ENCODE measurements at regions not wholly inside any gene's neighbourhood (a gene's known extent, or its start where the extent isn't known, plus 50 kb on each side); places are given as distances from the start of the nearest gene placed in this dataset.
"Not testable (repeated sequence)": the region's sequence is repeated elsewhere in the genome, so short reads cannot be mapped to it uniquely, and the experiment has no call there.

- no peak for DNase-seq (ENCODE audit: low read depth)
Observed at GRCh38 chr4:170591076-170591475, 501.3 kb upstream of the AADAT start.

GRCh38 chr4:170589597-170590191 lies 499.9 kb upstream of the AADAT start:
- no peak for DNase-seq (ENCODE audit: low read depth)

GRCh38 chr4:170581969-170582368 lies 492.2 kb upstream of the AADAT start:
- no peak for DNase-seq (ENCODE audit: low read depth)

- no peak for DNase-seq (ENCODE audit: low read depth)
Observed at GRCh38 chr4:170581322-170581721, 491.6 kb upstream of the AADAT start.

- DNase-seq (ENCODE audit: low read depth) = no peak
Observed at GRCh38 chr4:170580651-170581050, 490.9 kb upstream of the AADAT start.

GRCh38 chr4:170538821-170539473 lies 449.2 kb upstream of the AADAT start:
- DNase-seq (ENCODE audit: low read depth) = no peak

GRCh38 chr4:170529748-170530722 lies 440.3 kb upstream of the AADAT start:
- no peak for DNase-seq (ENCODE audit: low read depth)

GRCh38 chr4:170526471-170526870 lies 436.7 kb upstream of the AADAT start:
- DNase-seq (ENCODE audit: low read depth) = no peak

GRCh38 chr4:170522427-170522970 lies 432.7 kb upstream of the AADAT start:
- no peak for DNase-seq (ENCODE audit: low read depth)

- no peak for DNase-seq (ENCODE audit: low read depth)
Observed at GRCh38 chr4:170497689-170498088, 407.9 kb upstream of the AADAT start.

- no peak for DNase-seq (ENCODE audit: low read depth)
Observed at GRCh38 chr4:170497112-170497511, 407.4 kb upstream of the AADAT start.

- DNase-seq (ENCODE audit: low read depth) = no peak
Observed at GRCh38 chr4:170491981-170492380, 402.2 kb upstream of the AADAT start.

- no peak for DNase-seq (ENCODE audit: low read depth)
Observed at GRCh38 chr4:170476351-170476750, 386.6 kb upstream of the AADAT start.

GRCh38 chr4:170465429-170465828 lies 375.7 kb upstream of the AADAT start:
- DNase-seq (ENCODE audit: low read depth) = no peak

GRCh38 chr4:170464614-170465197 lies 374.9 kb upstream of the AADAT start:
- DNase-seq (ENCODE audit: low read depth) = no peak

GRCh38 chr4:170446782-170447181 lies 357.0 kb upstream of the AADAT start:
- no peak for DNase-seq (ENCODE audit: low read depth)

GRCh38 chr4:170441146-170441545 lies 351.4 kb upstream of the AADAT start:
- DNase-seq (ENCODE audit: low read depth) = not testable (repeated sequence)

- DNase-seq (ENCODE audit: low read depth) = no peak
Observed at GRCh38 chr4:170428929-170429328, 339.2 kb upstream of the AADAT start.

- no peak for DNase-seq (ENCODE audit: low read depth)
Observed at GRCh38 chr4:170425521-170426143, 335.9 kb upstream of the AADAT start.

GRCh38 chr4:170425040-170425439 lies 335.3 kb upstream of the AADAT start:
- DNase-seq (ENCODE audit: low read depth) = no peak

- no peak for DNase-seq (ENCODE audit: low read depth)
Observed at GRCh38 chr4:170423137-170423536, 333.4 kb upstream of the AADAT start.

- DNase-seq (ENCODE audit: low read depth) = no peak
Observed at GRCh38 chr4:170420255-170420693, 330.5 kb upstream of the AADAT start.
